ENCODE measurements at regions not wholly inside any gene's neighbourhood (a gene's known extent, or its start where the extent isn't known, plus 50 kb on each side); places are given as distances from the start of the nearest gene placed in this dataset.

DNA sequence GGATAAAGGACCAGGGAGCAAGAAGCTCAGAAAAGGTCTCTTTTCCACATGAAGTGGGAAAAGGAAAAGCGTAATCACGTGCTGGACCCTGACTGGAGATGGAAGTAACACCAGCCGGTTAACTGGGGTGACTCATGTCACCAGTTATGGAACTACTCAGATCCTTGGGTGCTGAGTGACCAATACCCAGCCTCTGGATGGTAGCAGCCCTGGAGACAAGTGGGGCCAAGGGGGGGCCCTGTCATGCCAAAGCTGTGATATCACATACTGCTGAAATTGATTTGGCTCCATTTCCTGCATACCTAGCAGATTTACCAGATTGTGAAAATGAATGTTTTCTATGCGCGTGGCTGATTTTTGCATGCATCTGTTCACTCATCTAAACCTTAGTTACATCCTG is 158.9 kb downstream of the ZIC5 start:
- no peak overlapping the region for H3K27ac Mint-ChIP-seq
- Histone ChIP-seq H4K20me1 (ENCODE audit: control insufficient read depth, insufficient read depth, insufficient read length) (no peaks in the 10 kb centered on the region), H3K4me2 (ENCODE audit: insufficient read depth, insufficient read length, low read length) (no peak overlapping the region), H3K9ac (ENCODE audit: extremely low read depth, insufficient read length, low read length) (no peak overlapping the region), H3K27ac (ENCODE audit: insufficient read length, low read depth, low read length) (no peak overlapping the region), H3K23me2 (ENCODE audit: insufficient read length, low read depth, low read length, poor library complexity, severe bottlenecking) (no peaks in the 10 kb centered on the region), H4K91ac (ENCODE audit: insufficient read length, low read depth, low read length) (no peak overlapping the region), H2BK120ac (ENCODE audit: low read depth, low read length, poor library complexity, severe bottlenecking) (no peak overlapping the region), H4K8ac (replicated peaks; ENCODE audit: insufficient read length, low read depth, low read length) (no peak overlapping the region), H2AK5ac (ENCODE audit: insufficient read length, low read length) (no peak overlapping the region), H4K5ac (ENCODE audit: insufficient read length, low read depth, low read length) (no peak overlapping the region), H2BK5ac (ENCODE audit: insufficient read length, low read length) (no peak overlapping the region), H3K4me1 (ENCODE audit: insufficient read depth, low read length) (no peaks in the 10 kb centered on the region), H3K27me3 (ENCODE audit: insufficient read depth, low read length) (no peaks in the 10 kb centered on the region), H2AFZ (ENCODE audit: low read length) (no peak overlapping the region), H3K23ac (ENCODE audit: insufficient read length, low read depth, low read length) (no peak overlapping the region), H2BK15ac (ENCODE audit: low read depth, low read length) (no peak overlapping the region), H3K79me2 (ENCODE audit: insufficient read depth, low read length) (no peaks in the 10 kb centered on the region), H3K18ac (ENCODE audit: insufficient read length, low read depth, low read length) (no peak overlapping the region), H2BK20ac (ENCODE audit: low read depth, low read length, poor library complexity, severe bottlenecking) (no peak overlapping the region), H3K4ac (ENCODE audit: low read depth, low read length) (no peak overlapping the region), H3T11ph (ENCODE audit: low read length) (no peak overlapping the region), H3K56ac (ENCODE audit: insufficient read length, low read depth, low read length) (no peak overlapping the region), H3K9me3 (ENCODE audit: control insufficient read depth, low read depth, low read length) (no peaks in the 10 kb centered on the region), H3K14ac (ENCODE audit: insufficient read depth, low read length) (no peak overlapping the region), H3K79me1 (ENCODE audit: insufficient read depth, low read depth, low read length, poor library complexity, severe bottlenecking) (no peaks in the 10 kb centered on the region), H2BK12ac (ENCODE audit: insufficient read length, low read depth, low read length) (no peak overlapping the region)
- H3K36me3 Mint-ChIP-seq (ENCODE audit: insufficient read depth in 1 of 3, low read depth in 3 of 3), result peaks cover 0 to 5% (median 0%) of the 10 kb centered on the region in 3 experiments; a peak in 1 of 7 replicates
- H3K9me3 Mint-ChIP-seq, result no peaks in the 10 kb centered on the region
- no peak overlapping the region for H3K4me3 Mint-ChIP-seq
- TF ChIP-seq, protein P1, sequence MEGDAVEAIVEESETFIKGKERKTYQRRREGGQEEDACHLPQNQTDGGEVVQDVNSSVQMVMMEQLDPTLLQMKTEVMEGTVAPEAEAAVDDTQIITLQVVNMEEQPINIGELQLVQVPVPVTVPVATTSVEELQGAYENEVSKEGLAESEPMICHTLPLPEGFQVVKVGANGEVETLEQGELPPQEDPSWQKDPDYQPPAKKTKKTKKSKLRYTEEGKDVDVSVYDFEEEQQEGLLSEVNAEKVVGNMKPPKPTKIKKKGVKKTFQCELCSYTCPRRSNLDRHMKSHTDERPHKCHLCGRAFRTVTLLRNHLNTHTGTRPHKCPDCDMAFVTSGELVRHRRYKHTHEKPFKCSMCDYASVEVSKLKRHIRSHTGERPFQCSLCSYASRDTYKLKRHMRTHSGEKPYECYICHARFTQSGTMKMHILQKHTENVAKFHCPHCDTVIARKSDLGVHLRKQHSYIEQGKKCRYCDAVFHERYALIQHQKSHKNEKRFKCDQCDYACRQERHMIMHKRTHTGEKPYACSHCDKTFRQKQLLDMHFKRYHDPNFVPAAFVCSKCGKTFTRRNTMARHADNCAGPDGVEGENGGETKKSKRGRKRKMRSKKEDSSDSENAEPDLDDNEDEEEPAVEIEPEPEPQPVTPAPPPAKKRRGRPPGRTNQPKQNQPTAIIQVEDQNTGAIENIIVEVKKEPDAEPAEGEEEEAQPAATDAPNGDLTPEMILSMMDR (conservative IDR thresholded peaks at IDR 0.05), result no peak
- H3K4me1 Mint-ChIP-seq, result peaks cover 8 to 13% of the 10 kb centered on the region in 2 experiments
- WGBS (ENCODE audit: extremely low coverage, insufficient read length, low lambda C conversion rate), result no CpG with 5 or more reads among the region's 5 CpGs
- H3K27me3 Mint-ChIP-seq (ENCODE audit: low read depth), result no peaks in the 10 kb centered on the region; the same call in 1 of the 2 replicates
- DNase-seq, result no peak

Measured in H9 (cell line).